Transverse colon (tissue), 4 donors: ENCODE measurements at regions not wholly inside any gene's neighbourhood (a gene's known extent, or its start where the extent isn't known, plus 50 kb on each side); places are given as distances from the start of the nearest gene placed in this dataset.

Experiments used
- DNase-seq: peaks from one replicate; pipeline ENCODE4 v3.0.0-alpha.2; 2019
- H3K27ac ChIP-seq, 4 donors: fragments of 200-600 bp; sonication (generic); 2 replicates each; pipeline ENCODE4 v1.5.1; 2016 to 2018; ENCODE audit warnings: inconsistent platforms in 4 of 4
- H3K27me3 ChIP-seq: fragments of 200-600 bp; sonication (generic); 2 replicates; pipeline ENCODE4 v1.5.1; 2017; ENCODE audit warnings: inconsistent platforms
- H3K36me3 ChIP-seq, 4 donors: fragments of 200-600 bp; sonication (generic); 2 replicates each; pipeline ENCODE4 v1.5.1; 2017 to 2019; ENCODE audit warnings: inconsistent platforms in 4 of 4
- H3K4me1 ChIP-seq, 4 donors: fragments of 200-600 bp; sonication (generic); 2 replicates each; pipeline ENCODE4 v1.5.1; 2017 to 2020; ENCODE audit warnings: inconsistent platforms in 4 of 4
- H3K4me3 ChIP-seq, 4 donors: fragments of 200-600 bp; sonication (generic); 1 replicate in 1 of 4; 2 replicates in 3 of 4; pipeline versions ENCODE4 v1.5.1 to v1.6.1; 2017 to 2019; ENCODE audit warnings: inconsistent platforms in 4 of 4
- H3K9me3 ChIP-seq, 2 donors: fragments of 200-600 bp; sonication (generic); 2 replicates each; pipeline ENCODE4 v1.5.1; 2017 to 2019; ENCODE audit warnings: inconsistent platforms in 2 of 2
- CTCF ChIP-seq, 5 experiments: fragments of 200-600 bp in 3 of 5; fragments of 450-650 bp in 2 of 5; sonication (generic) in 3 of 5; IDR thresholded peaks; 1 replicate in 2 of 5; 2 replicates in 3 of 5; pipeline ENCODE4 v1.5.1; 2016 to 2017; ENCODE audit warnings: antibody characterized with exemption in 5 of 5, inconsistent platforms in 3 of 5, mild to moderate bottlenecking in 2 of 5, moderate library complexity in 1 of 5
- EP300 ChIP-seq: sonication (generic); formaldehyde crosslinking; IDR thresholded peaks from one replicate; pipeline ENCODE4 v1.6.1; 2017; ENCODE audit warnings: antibody characterized with exemption, low read depth
- POLR2A ChIP-seq: fragments of 450-650 bp; IDR thresholded peaks from one replicate; pipeline ENCODE4 v1.6.1; 2016; ENCODE audit warnings: antibody characterized with exemption, mild to moderate bottlenecking, moderate library complexity
- POLR2AphosphoS5 ChIP-seq, 3 donors: sonication (generic); formaldehyde crosslinking; IDR thresholded peaks; one replicate each; pipeline ENCODE4 v1.6.1; 2016; ENCODE audit warnings: antibody characterized with exemption in 3 of 3
- WGBS, 2 donors: methylation state at CpG; one replicate each; pipeline ENCODE4 v1.1.5; 2018; ENCODE audit warnings: low coverage in 1 of 2; 5-methylcytosine and 5-hydroxymethylcytosine counted together
- in situ Hi-C, 4 donors: fragments of 200-750 bp; cut with MboI; loops; one replicate each; pipeline versions ENCODE4 v1.15.0 to v1.15.1; 2017; ENCODE audit warnings: low sequenced_read_pairs in 3 of 4, low pct_ligation_motif_present in 1 of 4, low pct_unique_long_range_greater_than_20kb in 1 of 4
- intact Hi-C: fragments of 100-400 bp; cut with DNase I; formaldehyde crosslinking; loops from one replicate; pipeline ENCODE4 v1.15.1; 2023; ENCODE audit warnings: low total_unique reads

GRCh38 chr22:49271831-49272230 is 555.8 kb downstream of the BRD1 start:
- Histone ChIP-seq H3K36me3 (no peaks in the 10 kb centered on the region), H3K4me1 (no peaks in the 10 kb centered on the region), H3K27ac (no peak overlapping the region), H3K9me3 (no peaks in the 10 kb centered on the region), H3K4me3 (no peak overlapping the region), H3K27me3 (peaks cover 55% of the 10 kb centered on the region)
- intact Hi-C loops (no loop called here), in situ Hi-C loops (no loop called here)
- 40 to 61% methylated on average over 1 to 5 of the region's 5 CpGs for WGBS, 2 donors
- no peak for TF ChIP-seq POLR2AphosphoS5 (IDR thresholded peaks at IDR 0.05)
- TF ChIP-seq EP300 = no peak
- no peak for TF ChIP-seq CTCF (IDR thresholded peaks at IDR 0.05)
- TF ChIP-seq POLR2A = no peak
- no peak for DNase-seq

- no peak for TF ChIP-seq CTCF (IDR thresholded peaks at IDR 0.05)
- no peak for TF ChIP-seq POLR2A
- no peak for TF ChIP-seq POLR2AphosphoS5 (IDR thresholded peaks at IDR 0.05)
- no peak for TF ChIP-seq EP300
- Histone ChIP-seq H3K27me3 (peaks cover 54% of the 10 kb centered on the region), H3K4me3 (no peak overlapping the region), H3K4me1 (no peaks in the 10 kb centered on the region), H3K27ac (no peak overlapping the region), H3K36me3 (no peaks in the 10 kb centered on the region), H3K9me3 (no peaks in the 10 kb centered on the region)
- intact Hi-C loops (no loop called here), in situ Hi-C loops (no loop called here)
- no peak for DNase-seq
Observed at GRCh38 chr22:49271369-49271727, 556.3 kb downstream of the BRD1 start.

- TF ChIP-seq CTCF (IDR thresholded peaks at IDR 0.05) (no peak), POLR2AphosphoS5 (IDR thresholded peaks at IDR 0.05) (no peak), POLR2A (no peak), EP300 (no peak)
Observed at GRCh38 chr22:49270595-49271368, 556.9 kb downstream of the BRD1 start.

GRCh38 chr22:49269928-49270327 is 557.7 kb downstream of the BRD1 start:
- Histone ChIP-seq H3K27me3 (peaks cover 54% of the 10 kb centered on the region), H3K36me3 (no peaks in the 10 kb centered on the region), H3K27ac (no peak overlapping the region), H3K4me1 (no peaks in the 10 kb centered on the region), H3K9me3 (no peaks in the 10 kb centered on the region), H3K4me3 (no peak overlapping the region)
- WGBS, 2 donors = 26% methylated on average over 9 of the region's 11 CpGs; no CpG with 5 or more reads in 1 of the 2 donors
- DNase-seq = no peak
- intact Hi-C loops (no loop called here), in situ Hi-C loops (no loop called here)
- TF ChIP-seq POLR2AphosphoS5 (IDR thresholded peaks at IDR 0.05) (no peak), POLR2A (no peak), EP300 (no peak), CTCF (IDR thresholded peaks at IDR 0.05) (no peak)

More at GRCh38 chr22:49270595-49271368, 556.9 kb downstream of the BRD1 start:
- 62 to 87% methylated on average over 5 to 17 of the region's 17 CpGs for WGBS, 2 donors
- H3K4me1 ChIP-seq = no peaks in the 10 kb centered on the region
- in situ Hi-C loops = no loop called here
- H3K27ac ChIP-seq = no peak overlapping the region
- no peaks in the 10 kb centered on the region for H3K36me3 ChIP-seq
- intact Hi-C loops = no loop called here
- no peak overlapping the region for H3K4me3 ChIP-seq
- no peaks in the 10 kb centered on the region for H3K9me3 ChIP-seq
- H3K27me3 ChIP-seq = peaks cover 54% of the 10 kb centered on the region
- DNase-seq = no peak
